Esophagus (tissue), 2 donors: ENCODE measurements at regions not wholly inside any gene's neighbourhood (a gene's known extent, or its start where the extent isn't known, plus 50 kb on each side); places are given as distances from the start of the nearest gene placed in this dataset.

Experiments used
- H3K27ac ChIP-seq, 2 donors: one replicate each; pipeline ENCODE4 v1.5.1; 2013; ENCODE audit warnings: low read depth in 2 of 2, mild to moderate bottlenecking in 2 of 2, inconsistent platforms in 1 of 2, low read length in 1 of 2, moderate library complexity in 1 of 2
- H3K27me3 ChIP-seq, 2 donors: one replicate each; pipeline ENCODE4 v1.6.1; 2013; ENCODE audit warnings: low read length in 2 of 2, control low read depth in 1 of 2, mild to moderate bottlenecking in 1 of 2; ENCODE audit not compliant: insufficient read depth in 2 of 2, control insufficient read depth in 1 of 2
- H3K36me3 ChIP-seq, 2 donors: one replicate each; pipeline ENCODE4 v1.6.1; 2013; ENCODE audit warnings: low read length in 1 of 2; ENCODE audit not compliant: control insufficient read depth in 2 of 2, insufficient read depth in 2 of 2
- H3K4me1 ChIP-seq, 2 donors: one replicate each; pipeline ENCODE4 v1.6.1; 2013; ENCODE audit warnings: low read length in 1 of 2; ENCODE audit not compliant: control insufficient read depth in 2 of 2, insufficient read depth in 2 of 2
- H3K4me3 ChIP-seq, 2 donors: one replicate each; pipeline ENCODE4 v1.5.1; 2013; ENCODE audit warnings: low read length in 2 of 2, mild to moderate bottlenecking in 2 of 2, low read depth in 1 of 2, moderate library complexity in 1 of 2
- H3K9me3 ChIP-seq, 2 donors: one replicate each; pipeline ENCODE4 v1.6.1; 2013; ENCODE audit warnings: mild to moderate bottlenecking in 2 of 2, low read depth in 1 of 2, low read length in 1 of 2, moderate library complexity in 1 of 2; ENCODE audit not compliant: control insufficient read depth in 2 of 2, insufficient read depth in 1 of 2
- WGBS, 2 donors: extraction: QIAGEN DNeasy Blood & Tissue Kit; methylation state at CpG; one replicate each; pipeline ENCODE4 v1.1.7; 2013; 5-methylcytosine and 5-hydroxymethylcytosine counted together
- donor health status: healthy with polysubstance abuse.
- donor health status: Bipolar disorder and iron deficiency.

DNA sequence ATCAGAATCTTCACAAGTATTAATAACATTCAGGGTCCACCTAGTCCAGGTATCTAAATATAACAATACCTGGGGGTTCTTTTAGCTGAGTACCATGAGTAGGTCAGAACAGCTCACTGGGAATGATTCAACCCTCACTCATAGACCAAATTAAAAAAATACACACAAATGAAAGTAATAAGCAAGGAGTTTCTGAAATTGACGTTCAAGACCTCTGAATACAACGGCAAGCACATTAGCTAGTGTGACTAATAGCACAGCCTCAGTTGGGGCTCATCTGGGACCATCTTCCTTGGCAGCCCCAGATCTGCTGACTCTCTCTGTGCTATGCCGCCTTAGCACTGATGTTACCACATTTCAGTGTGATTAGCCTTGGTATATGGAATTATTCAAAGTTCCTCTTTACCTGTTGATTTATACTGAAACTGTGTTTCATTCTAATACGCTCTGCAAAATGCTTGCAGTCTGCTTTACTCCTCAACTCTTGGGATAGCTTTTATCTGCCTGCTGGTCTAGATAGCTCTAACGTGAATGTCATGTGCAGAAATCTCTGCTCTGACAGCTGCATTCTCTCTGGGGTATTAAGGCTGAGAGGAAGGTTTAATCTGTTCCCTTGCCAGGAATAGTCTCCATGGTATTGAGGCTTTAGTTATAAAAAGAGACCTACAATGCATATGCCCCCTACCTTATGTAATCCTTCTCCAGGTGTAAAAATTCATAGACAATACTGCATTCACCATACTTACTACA is 153.3 kb downstream of the METTL4 start:
- no peaks in the 10 kb centered on the region for H3K27me3 ChIP-seq
- no peaks in the 10 kb centered on the region for H3K9me3 ChIP-seq
- H3K27ac ChIP-seq = no peak overlapping the region
- H3K36me3 ChIP-seq = no peaks in the 10 kb centered on the region
- no peaks in the 10 kb centered on the region for H3K4me1 ChIP-seq
- H3K4me3 ChIP-seq = no peak overlapping the region
- 65 to 68% methylated on average over 5 of the region's 5 CpGs for WGBS, 2 donors

DNA sequence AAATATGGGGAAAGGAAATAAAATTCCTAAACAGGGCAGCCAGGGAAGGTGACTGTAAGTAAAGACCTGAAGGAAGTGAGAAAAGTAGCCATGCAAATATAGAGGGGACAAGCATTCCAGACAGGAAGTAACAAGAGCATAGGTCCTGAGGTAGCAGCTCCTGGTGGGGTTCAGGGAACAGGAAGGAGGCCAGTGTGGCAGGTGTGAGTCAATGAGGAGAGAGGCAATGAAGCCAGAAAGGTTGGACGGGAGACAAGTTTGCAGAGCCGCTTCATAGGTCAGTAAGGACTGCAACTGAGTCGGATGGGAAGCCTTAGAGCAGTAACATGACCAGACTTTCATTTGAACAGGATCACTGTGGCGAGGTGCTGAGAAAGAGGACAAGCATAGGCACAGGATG is 150.9 kb downstream of the METTL4 start:
- H3K9me3 ChIP-seq = no peaks in the 10 kb centered on the region
- no peak overlapping the region for H3K4me3 ChIP-seq
- H3K27ac ChIP-seq = no peak overlapping the region
- H3K4me1 ChIP-seq = no peaks in the 10 kb centered on the region
- H3K36me3 ChIP-seq = no peaks in the 10 kb centered on the region
- WGBS, 2 donors = 84 to 88% methylated on average over 4 of the region's 4 CpGs
- no peaks in the 10 kb centered on the region for H3K27me3 ChIP-seq

DNA sequence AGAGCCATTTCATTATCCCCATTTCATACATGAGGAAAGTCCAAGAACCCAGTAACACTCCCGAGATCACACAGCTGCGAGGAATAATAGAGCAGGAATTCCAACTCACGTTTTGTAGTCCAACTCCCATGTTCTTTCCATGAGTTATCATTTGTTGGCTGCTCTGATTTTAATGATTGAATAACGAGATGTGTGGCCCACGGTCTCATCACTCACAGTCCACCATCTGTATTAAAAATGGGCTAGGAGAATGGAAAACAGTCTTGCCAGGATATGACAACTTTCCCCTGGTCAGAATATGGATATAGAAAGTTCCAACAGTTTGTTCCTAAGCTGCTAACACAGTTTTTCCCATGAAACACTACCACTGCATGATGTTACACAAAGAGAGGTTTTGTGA is 147.5 kb downstream of the METTL4 start:
- Histone ChIP-seq H3K27ac (no peak overlapping the region), H3K27me3 (no peaks in the 10 kb centered on the region), H3K4me1 (no peaks in the 10 kb centered on the region), H3K4me3 (no peak overlapping the region), H3K36me3 (no peaks in the 10 kb centered on the region), H3K9me3 (no peaks in the 10 kb centered on the region)
- 60 to 63% methylated on average over 5 of the region's 5 CpGs for WGBS, 2 donors

DNA sequence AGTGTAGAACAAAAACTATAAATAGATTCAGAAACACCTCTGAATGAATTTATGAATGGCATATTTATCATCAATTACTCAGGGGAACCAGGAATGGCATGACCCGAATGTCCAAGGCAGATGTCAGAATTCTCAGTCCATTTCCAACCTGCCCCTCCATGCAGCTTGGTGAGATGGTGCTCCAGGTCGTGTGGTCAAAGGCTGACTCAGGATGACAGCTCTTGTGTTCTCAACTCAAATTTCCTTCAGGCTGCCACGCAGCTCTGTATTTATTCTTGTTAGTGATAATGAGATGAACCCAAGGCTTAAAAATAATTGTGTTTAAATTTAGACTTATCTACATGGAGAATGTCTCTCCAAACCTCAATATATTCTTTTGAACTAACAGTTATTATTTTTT is 146.9 kb downstream of the METTL4 start:
- no peaks in the 10 kb centered on the region for H3K36me3 ChIP-seq
- no peaks in the 10 kb centered on the region for H3K27me3 ChIP-seq
- H3K27ac ChIP-seq = no peak overlapping the region
- WGBS, 2 donors = 43 to 46% methylated on average over 3 of the region's 3 CpGs
- H3K4me3 ChIP-seq = no peak overlapping the region
- H3K4me1 ChIP-seq = no peaks in the 10 kb centered on the region
- no peaks in the 10 kb centered on the region for H3K9me3 ChIP-seq

DNA sequence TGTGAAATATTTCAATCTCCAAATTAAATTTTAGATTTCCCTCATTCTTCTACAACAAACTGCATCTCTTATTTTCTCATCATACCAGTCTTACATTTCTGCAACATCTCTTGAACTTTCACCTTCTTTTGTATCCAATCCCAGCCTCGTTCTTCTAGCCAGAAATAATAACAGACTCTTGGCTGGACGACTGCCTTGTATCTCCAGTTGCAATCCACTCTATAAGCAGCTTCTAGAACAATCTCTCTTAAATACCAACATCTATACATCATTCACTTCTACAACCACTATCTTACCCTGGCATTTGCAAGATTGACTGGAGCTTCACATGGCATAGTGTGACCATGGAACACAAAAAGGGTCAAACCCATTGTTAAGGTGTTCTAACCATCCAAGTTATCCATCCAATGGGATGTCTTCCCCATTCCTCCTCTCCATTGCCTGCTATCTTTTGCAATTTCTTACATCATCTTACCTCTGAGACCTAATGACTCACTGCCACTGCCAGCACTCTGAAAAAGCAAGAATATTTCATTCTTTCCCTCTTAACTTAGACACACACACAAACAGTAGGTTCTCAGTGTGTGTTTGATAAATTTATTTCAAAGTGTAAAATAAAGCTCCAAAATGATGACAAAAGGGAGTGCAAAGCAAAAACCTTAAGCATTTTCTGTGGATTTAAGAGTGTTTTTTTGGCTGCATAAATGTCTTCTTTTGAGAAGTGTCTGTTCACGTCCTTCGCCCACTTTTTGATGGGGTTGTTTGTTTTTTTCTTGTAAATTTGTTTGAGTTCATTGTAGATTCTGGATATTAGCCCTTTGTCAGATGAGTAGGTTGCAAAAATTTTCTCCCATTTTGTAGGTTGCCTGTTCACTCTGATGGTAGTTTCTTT is 145.6 kb downstream of the METTL4 start:
- no peak overlapping the region for H3K27ac ChIP-seq
- H3K4me1 ChIP-seq = no peaks in the 10 kb centered on the region
- H3K4me3 ChIP-seq = no peak overlapping the region
- H3K36me3 ChIP-seq = no peaks in the 10 kb centered on the region
- WGBS, 2 donors = 65 to 70% methylated on average over 4 of the region's 4 CpGs
- H3K9me3 ChIP-seq = no peaks in the 10 kb centered on the region
- no peaks in the 10 kb centered on the region for H3K27me3 ChIP-seq

DNA sequence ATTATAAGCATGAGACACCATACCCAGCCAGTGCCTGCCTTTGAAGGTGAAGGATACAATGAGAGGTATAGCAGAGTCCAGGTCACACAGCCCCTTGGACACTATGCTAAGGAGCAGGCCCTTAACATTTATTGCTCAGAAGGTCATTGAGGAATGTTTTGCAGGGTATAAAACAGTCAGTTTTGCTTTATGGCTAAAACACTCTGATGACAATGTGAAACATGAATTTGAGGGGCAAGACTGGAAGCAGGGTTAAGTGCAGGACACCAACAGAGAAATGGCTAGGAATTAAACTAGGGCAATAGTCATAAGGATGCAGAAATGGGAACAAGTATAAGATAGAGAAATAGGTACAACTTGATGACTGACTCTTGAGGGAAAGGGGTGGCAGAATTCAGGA is 141.1 kb downstream of the METTL4 start:
- H3K36me3 ChIP-seq = no peaks in the 10 kb centered on the region
- H3K4me3 ChIP-seq = no peak overlapping the region
- H3K27ac ChIP-seq = no peak overlapping the region
- H3K9me3 ChIP-seq = no peaks in the 10 kb centered on the region
- no peaks in the 10 kb centered on the region for H3K4me1 ChIP-seq
- no peaks in the 10 kb centered on the region for H3K27me3 ChIP-seq

DNA sequence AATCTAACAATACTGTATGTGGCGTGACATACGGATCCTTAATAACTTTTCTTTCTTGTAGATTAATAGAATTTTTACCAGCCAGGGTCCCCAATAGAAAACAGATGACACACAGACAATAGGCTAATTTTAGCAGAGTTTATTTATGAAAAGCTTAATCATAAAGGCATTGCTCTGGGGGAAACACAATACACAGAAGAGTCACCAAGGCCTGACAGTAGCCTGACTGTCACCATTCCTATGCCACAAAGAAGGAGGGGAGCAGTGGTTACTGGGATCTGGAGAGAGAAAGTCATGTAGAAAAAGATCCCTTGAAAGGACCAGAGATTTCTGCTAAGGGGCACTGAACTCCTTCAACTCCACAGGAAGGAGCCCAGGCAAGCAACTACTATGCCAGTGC is 139.5 kb downstream of the METTL4 start:
- Histone ChIP-seq H3K27me3 (no peaks in the 10 kb centered on the region), H3K4me3 (no peak overlapping the region), H3K9me3 (no peaks in the 10 kb centered on the region), H3K27ac (no peak overlapping the region), H3K36me3 (no peaks in the 10 kb centered on the region), H3K4me1 (no peaks in the 10 kb centered on the region)
- WGBS, 2 donors = 70 to 94% methylated on average over 2 of the region's 2 CpGs

DNA sequence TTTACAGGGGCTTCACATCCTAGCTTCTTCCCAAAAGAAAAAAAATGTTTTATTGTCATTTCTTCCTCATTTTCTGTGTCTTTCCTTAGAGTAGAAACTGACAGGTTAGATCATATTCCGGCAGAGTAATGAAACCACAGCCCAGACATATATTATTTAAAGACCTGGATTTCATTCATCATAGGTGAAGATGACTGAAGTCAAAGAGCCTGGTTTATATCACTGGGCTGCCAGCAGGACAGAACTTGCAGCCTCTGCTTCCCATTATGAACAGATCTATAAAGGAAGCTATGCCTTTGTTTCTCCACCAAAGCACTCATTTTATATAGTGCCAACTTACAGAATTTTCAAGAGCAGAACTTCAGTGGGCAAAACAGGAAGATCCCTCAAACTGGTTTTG is 137.9 kb downstream of the METTL4 start:
- H3K36me3 ChIP-seq = no peaks in the 10 kb centered on the region
- H3K9me3 ChIP-seq = no peaks in the 10 kb centered on the region
- WGBS, 2 donors = 65 to 78% methylated on average over 1 of the region's 1 CpG
- H3K4me1 ChIP-seq = no peaks in the 10 kb centered on the region
- no peak overlapping the region for H3K27ac ChIP-seq
- no peaks in the 10 kb centered on the region for H3K27me3 ChIP-seq
- H3K4me3 ChIP-seq = no peak overlapping the region

DNA sequence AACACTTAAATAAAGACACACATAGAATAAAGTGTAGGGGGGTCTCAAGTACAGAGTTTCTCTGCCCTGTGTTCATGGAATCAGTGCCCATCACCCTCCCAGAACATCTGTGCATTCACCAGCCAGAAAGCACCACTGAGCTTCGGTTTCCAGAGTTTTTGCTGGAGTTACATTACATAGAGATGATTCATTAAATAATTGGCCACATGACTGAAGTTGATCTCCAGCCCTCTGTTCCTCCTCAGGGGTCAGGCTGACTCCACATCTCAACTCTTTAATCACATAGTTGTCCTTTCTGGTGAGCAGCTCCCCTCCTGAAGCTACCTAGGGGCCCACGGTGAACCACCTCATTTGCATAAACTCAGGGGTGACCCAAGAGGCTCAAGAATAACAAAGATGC is 129.8 kb downstream of the METTL4 start:
- 66 to 79% methylated on average over 2 of the region's 2 CpGs for WGBS, 2 donors
- Histone ChIP-seq H3K9me3 (no peaks in the 10 kb centered on the region), H3K27ac (no peak overlapping the region), H3K27me3 (no peaks in the 10 kb centered on the region), H3K36me3 (no peaks in the 10 kb centered on the region), H3K4me1 (no peaks in the 10 kb centered on the region), H3K4me3 (no peak overlapping the region)

DNA sequence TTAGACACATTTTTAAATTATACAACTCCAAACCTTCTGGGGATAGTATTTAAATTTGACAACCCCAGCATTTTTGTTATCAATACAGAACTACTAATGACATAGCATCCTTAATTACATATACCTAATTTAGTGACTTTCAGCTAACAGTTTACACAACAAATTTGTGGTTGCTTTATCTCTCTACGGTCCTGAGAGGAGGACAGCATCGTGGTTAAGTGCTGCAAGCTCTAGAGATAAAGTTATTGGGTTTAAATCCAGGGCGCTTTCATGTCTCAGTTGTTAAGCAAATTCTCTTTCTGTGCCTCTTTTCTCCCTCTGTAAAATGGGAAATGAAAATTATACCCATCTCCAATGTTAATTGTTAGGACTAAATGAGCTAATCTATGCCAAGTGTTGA is 129.3 kb downstream of the METTL4 start:
- Histone ChIP-seq H3K27me3 (no peaks in the 10 kb centered on the region), H3K36me3 (no peaks in the 10 kb centered on the region), H3K9me3 (no peaks in the 10 kb centered on the region), H3K4me1 (no peaks in the 10 kb centered on the region), H3K27ac (no peak overlapping the region), H3K4me3 (no peak overlapping the region)
- 57 to 61% methylated on average over 3 of the region's 3 CpGs for WGBS, 2 donors
